ENCODE measurements at regions not wholly inside any gene's neighbourhood (a gene's known extent, or its start where the extent isn't known, plus 50 kb on each side); places are given as distances from the start of the nearest gene placed in this dataset.
"Not testable (repeated sequence)": the region's sequence is repeated elsewhere in the genome, so short reads cannot be mapped to it uniquely, and the experiment has no call there.

GRCh38 chrX:552496-552895 lies 78.1 kb upstream of the SHOX start:
- WGBS, 2 donors, result 91 to 92% methylated on average over 16 to 17 of the region's 17 CpGs
- ATAC-seq (ENCODE audit: insufficient read depth, low FRiP score) (no peak), DNase-seq (no peak)
- Histone ChIP-seq H3K9me3 (ENCODE audit: control insufficient read depth in 4 of 4, insufficient read depth in 3 of 4, low read length in 3 of 4) (peaks cover 0 to 14% (median 4%) of the 10 kb centered on the region in 4 donors), H3K27ac (ENCODE audit: low read depth in 1 of 2, low read length in 1 of 2) (no peak overlapping the region), H3K4me3 (no peak overlapping the region), H3K9ac (ENCODE audit: insufficient read depth in 1 of 2, low read length in 2 of 2) (no peak overlapping the region), H3K36me3 (ENCODE audit: control insufficient read depth in 4 of 4, insufficient read depth in 4 of 4, low read length in 4 of 4) (no peaks in the 10 kb centered on the region), H3K4me1 (ENCODE audit: control insufficient read depth in 5 of 5, insufficient read depth in 5 of 5, low read length in 5 of 5) (no peaks in the 10 kb centered on the region), H3K27me3 (ENCODE audit: control insufficient read depth in 3 of 3, insufficient read depth in 3 of 3, low read length in 2 of 3) (no peaks in the 10 kb centered on the region)
- TF ChIP-seq CTCF (IDR thresholded peaks at IDR 0.05; ENCODE audit: control extremely low read depth, extremely low read depth), result no peak

GRCh38 chrX:554271-554670 lies 76.3 kb upstream of the SHOX start:
- no peak for TF ChIP-seq CTCF (IDR thresholded peaks at IDR 0.05; ENCODE audit: control extremely low read depth, extremely low read depth)
- ATAC-seq (ENCODE audit: insufficient read depth, low FRiP score) (no peak), DNase-seq (no peak)
- Histone ChIP-seq H3K4me1 (ENCODE audit: control insufficient read depth in 5 of 5, insufficient read depth in 5 of 5, low read length in 5 of 5) (no peaks in the 10 kb centered on the region), H3K36me3 (ENCODE audit: control insufficient read depth in 4 of 4, insufficient read depth in 4 of 4, low read length in 4 of 4) (no peaks in the 10 kb centered on the region), H3K27ac (ENCODE audit: low read depth in 1 of 2, low read length in 1 of 2) (no peak overlapping the region), H3K9me3 (ENCODE audit: control insufficient read depth in 4 of 4, insufficient read depth in 3 of 4, low read length in 3 of 4) (peaks cover 0 to 14% (median 4%) of the 10 kb centered on the region in 4 donors), H3K27me3 (ENCODE audit: control insufficient read depth in 3 of 3, insufficient read depth in 3 of 3, low read length in 2 of 3) (no peaks in the 10 kb centered on the region), H3K4me3 (no peak overlapping the region), H3K9ac (ENCODE audit: insufficient read depth in 1 of 2, low read length in 2 of 2) (no peak overlapping the region)
- 88% methylated on average over 21 of the region's 21 CpGs for WGBS, 2 donors

GRCh38 chrX:555725-556666 lies 74.6 kb upstream of the SHOX start:
- Histone ChIP-seq H3K4me1 (ENCODE audit: control insufficient read depth in 5 of 5, insufficient read depth in 5 of 5, low read length in 5 of 5) (no peaks in the 10 kb centered on the region), H3K9me3 (ENCODE audit: control insufficient read depth in 4 of 4, insufficient read depth in 3 of 4, low read length in 3 of 4) (peaks cover 0 to 4% (median 2%) of the 10 kb centered on the region in 4 donors), H3K4me3 (no peak overlapping the region), H3K36me3 (ENCODE audit: control insufficient read depth in 4 of 4, insufficient read depth in 4 of 4, low read length in 4 of 4) (no peaks in the 10 kb centered on the region), H3K9ac (ENCODE audit: insufficient read depth in 1 of 2, low read length in 2 of 2) (no peak overlapping the region), H3K27me3 (ENCODE audit: control insufficient read depth in 3 of 3, insufficient read depth in 3 of 3, low read length in 2 of 3) (no peaks in the 10 kb centered on the region), H3K27ac (ENCODE audit: low read depth in 1 of 2, low read length in 1 of 2) (no peak overlapping the region)
- DNase-seq (no peak), ATAC-seq (ENCODE audit: insufficient read depth, low FRiP score) (no peak)
- no peak for TF ChIP-seq CTCF (IDR thresholded peaks at IDR 0.05; ENCODE audit: control extremely low read depth, extremely low read depth)
- 80 to 84% methylated on average over 33 to 37 of the region's 37 CpGs for WGBS, 2 donors

GRCh38 chrX:557601-558000 lies 73.0 kb upstream of the SHOX start:
- not testable (repeated sequence) for ATAC-seq (ENCODE audit: insufficient read depth, low FRiP score)

GRCh38 chrX:559282-559681 lies 71.3 kb upstream of the SHOX start:
- H3K4me3 ChIP-seq; H3K9ac ChIP-seq (ENCODE audit: insufficient read depth in 1 of 2, low read length in 2 of 2); DNase-seq; H3K9me3 ChIP-seq (ENCODE audit: control insufficient read depth in 4 of 4, insufficient read depth in 3 of 4, low read length in 3 of 4); H3K4me1 ChIP-seq (ENCODE audit: control insufficient read depth in 5 of 5, insufficient read depth in 5 of 5, low read length in 5 of 5); ATAC-seq (ENCODE audit: insufficient read depth, low FRiP score); H3K27me3 ChIP-seq (ENCODE audit: control insufficient read depth in 3 of 3, insufficient read depth in 3 of 3, low read length in 2 of 3); H3K36me3 ChIP-seq (ENCODE audit: control insufficient read depth in 4 of 4, insufficient read depth in 4 of 4, low read length in 4 of 4); H3K27ac ChIP-seq (ENCODE audit: low read depth in 1 of 2, low read length in 1 of 2): not testable (repeated sequence)
- WGBS, 2 donors, result 93 to 94% methylated on average over 10 of the region's 10 CpGs

More at GRCh38 chrX:557601-558000, 73.0 kb upstream of the SHOX start:
- H3K4me3 ChIP-seq; H3K9me3 ChIP-seq (ENCODE audit: control insufficient read depth in 4 of 4, insufficient read depth in 3 of 4, low read length in 3 of 4); H3K27ac ChIP-seq (ENCODE audit: low read depth in 1 of 2, low read length in 1 of 2); H3K9ac ChIP-seq (ENCODE audit: insufficient read depth in 1 of 2, low read length in 2 of 2); H3K4me1 ChIP-seq (ENCODE audit: control insufficient read depth in 5 of 5, insufficient read depth in 5 of 5, low read length in 5 of 5); H3K27me3 ChIP-seq (ENCODE audit: control insufficient read depth in 3 of 3, insufficient read depth in 3 of 3, low read length in 2 of 3); DNase-seq; H3K36me3 ChIP-seq (ENCODE audit: control insufficient read depth in 4 of 4, insufficient read depth in 4 of 4, low read length in 4 of 4): not testable (repeated sequence)
- WGBS, 2 donors, result 92 to 96% methylated on average over 21 of the region's 21 CpGs

Data from lung (tissue), 11 donors.